Amygdala (tissue), 56 donors: ENCODE measurements at regions not wholly inside any gene's neighbourhood (a gene's known extent, or its start where the extent isn't known, plus 50 kb on each side); places are given as distances from the start of the nearest gene placed in this dataset.
"Not testable (repeated sequence)": the region's sequence is repeated elsewhere in the genome, so short reads cannot be mapped to it uniquely, and the experiment has no call there.

Experiments
- DNase-seq, 56 donors: peaks; one replicate each; lab custom pipeline; 2025; lab: John Stamatoyannopoulos, UW

DNA sequence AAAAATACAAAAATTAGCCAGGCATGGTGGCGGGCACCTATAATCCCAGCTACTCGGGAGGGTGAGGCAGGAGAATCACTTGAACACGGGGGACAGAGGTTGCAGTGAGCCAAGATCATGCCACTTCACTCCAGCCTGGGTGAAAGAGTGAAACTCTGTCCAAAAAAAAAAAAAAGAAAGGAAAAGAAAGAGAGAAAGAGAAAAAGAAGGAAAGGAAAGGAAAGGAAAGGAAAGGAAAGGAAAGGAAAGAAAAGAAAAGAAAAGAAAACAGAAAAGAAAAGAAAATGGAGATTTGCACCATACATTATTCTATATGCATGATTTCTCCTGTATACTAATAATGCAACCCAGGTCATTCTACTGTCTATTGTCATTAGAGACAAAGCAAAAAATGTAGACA, 421.5 kb downstream of the PCDH19 start:
- not testable (repeated sequence) for DNase-seq

DNA sequence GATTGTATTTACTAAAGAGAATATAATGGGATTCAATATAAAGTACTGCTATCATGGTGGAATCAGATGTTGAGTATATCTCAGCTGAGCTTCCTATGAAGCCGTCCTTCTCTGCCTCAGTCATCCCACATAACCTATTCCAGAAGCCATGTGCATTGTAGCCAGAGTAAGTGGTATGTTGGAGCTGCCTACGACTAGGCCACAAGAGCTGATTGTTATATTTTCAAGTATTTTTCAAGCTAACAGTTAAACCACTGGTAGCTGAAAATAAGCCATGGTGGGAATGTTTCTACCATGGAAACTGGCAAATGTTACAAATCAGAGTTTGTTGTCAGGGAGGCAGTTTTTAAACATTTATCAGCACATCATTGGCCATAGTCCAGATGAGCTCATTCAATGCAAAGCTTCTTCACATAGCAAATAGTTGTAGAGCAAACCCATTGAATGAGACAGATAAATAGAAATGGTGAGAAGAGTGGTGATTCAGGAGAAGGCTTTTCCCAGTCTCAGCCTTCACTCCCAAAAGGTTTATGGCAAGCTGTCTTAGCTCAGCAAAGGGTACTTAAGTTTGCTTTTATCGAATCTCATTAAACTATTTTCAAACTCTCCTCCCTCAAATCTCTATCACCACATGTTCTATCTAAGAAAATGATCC, 436.4 kb downstream of the PCDH19 start:
- no peak for DNase-seq

DNA sequence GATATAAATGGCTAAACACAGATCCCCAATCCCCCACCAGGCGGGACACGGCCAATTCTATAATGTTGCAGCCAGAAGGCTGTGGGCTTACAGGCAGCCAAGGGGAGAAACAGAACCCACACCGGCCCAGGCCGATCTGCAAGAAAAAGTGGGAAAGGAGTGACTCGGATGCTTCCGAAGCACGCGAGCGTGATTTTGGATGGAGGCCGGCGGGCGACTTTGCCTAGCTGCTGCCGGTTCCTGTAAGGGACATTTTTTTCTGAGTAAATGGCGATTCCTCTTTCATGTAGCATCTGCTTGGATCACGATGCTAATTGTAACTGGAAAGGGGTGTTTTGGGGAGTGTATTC, 470.2 kb downstream of the PCDH19 start:
- DNase-seq, result no peak

DNA sequence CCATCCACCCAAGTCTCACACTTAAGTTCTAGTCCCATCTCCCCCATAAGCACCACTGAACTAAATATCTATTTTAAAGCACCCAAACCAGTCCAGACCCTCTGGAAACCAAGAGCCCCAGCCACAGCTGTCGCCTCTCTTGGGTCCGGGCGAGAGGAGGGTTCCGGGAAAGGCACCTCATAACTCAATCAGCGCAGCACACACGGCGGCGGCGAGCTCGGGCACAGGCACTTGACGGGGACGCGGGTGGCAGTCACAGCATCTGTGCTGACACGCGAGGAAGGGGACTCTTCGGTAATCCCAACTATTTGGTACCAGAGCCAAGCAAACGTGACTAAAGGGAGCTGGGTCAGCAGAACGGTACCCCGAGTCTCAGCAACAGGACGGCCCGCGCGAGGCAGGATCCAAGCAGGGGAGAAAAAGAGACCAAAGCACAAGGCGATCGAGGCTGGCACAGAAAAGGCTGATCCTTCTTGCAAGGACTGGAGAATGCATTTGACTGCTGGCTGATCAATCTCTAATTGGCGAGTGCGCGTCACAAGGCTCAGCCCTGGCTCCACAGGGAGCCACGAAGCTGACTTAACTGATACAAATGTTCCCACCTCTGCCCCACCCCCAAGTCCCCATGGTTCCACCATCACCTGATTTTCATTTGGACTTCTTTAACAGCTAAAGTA, 470.7 kb downstream of the PCDH19 start:
- DNase-seq, result peak in 1 of 56 donors; percentile 5

DNA sequence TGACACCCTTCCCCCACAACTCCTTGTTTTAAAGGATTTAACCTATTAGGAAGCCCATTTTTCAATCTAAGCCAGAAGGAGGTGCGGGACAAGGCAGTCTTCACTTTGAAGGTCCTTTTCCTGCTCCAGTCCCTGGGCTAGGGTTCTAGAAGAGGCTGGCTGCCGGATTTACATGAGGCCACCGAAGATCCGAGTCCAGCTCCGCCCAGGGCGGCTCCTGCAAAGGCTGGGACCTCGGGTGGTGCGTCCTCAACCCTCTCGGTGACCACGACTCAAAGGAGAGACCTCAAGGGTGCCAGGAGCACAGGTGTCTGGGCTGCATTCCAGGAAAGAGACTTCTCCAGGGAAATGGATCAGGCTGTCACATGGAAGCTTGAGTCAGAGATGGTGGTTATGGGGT, 471.6 kb downstream of the PCDH19 start:
- no peak for DNase-seq

DNA sequence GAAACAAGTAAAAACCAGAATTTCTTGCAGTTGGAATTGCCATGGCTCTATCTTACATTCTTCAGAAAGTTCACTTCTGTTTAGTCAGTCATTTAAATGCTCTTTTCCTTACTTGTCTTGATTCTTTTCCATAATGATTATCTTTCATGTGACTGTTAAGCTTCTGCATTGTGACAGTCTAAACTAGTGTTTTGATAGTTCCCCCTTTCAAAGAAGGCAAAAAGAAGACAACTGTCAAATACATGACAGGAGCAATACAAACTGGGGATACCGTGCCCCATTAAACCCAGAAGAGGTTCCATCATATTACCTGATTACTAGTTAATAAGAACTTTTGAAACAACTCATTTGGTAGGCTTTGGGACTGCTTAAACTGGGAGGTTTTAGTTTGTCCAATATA, 476.2 kb downstream of the PCDH19 start:
- no peak for DNase-seq

DNA sequence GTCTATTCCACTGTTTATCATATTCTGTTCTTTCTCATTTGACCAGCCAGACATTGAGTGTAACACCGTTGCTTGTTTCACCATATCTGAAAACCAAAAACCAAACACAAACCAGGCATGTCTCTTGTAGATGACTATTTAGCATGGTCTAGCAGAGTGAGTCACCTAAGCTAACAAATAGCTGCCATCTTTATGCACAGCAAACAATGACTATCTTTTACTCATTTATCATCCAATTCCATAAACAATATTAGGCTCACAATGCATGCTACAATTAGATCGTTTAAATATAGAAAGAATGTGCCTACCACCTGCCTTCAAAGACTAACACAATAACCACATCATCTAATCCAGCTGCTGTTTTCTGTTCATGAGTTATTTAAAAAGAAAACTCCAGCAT, 495.4 kb downstream of the PCDH19 start:
- no peak for DNase-seq

DNA sequence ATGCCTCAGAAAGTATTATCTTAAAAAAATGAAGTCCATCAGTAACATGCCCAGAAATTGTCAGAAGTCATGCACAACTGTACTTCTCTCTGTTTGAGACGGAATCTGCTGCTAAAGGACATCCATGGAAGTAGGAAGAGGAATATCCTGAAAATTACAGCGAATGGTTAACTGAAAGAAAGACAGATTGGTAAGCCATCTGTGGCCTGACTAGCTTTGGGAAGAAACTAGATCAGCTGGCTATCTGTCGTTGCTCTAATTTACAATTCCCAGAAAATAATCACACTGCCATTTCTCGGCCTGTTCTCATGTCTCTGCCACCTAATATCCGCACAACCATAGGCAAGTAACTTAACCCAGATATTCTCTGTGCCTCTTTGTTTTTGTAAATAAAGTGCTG, 496.5 kb downstream of the PCDH19 start:
- no peak for DNase-seq

DNA sequence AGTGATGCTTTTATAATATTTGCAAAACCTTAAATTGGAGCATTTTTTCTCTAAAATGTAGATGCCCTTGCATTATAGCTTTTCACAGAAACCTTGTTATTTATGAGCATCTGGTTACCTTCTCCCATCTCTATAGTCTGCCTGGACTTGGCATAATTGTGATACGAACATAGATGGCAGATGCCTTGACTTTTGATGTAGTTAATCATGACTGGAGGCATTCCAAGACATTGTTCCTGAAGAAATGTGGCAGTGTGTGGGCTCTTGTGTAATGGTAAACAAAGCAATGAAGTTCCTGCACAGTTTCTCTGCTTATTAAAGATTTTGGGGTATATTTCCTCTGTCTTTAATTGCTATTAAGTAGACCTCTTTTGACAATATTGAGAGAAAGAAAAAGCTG, 500.1 kb downstream of the PCDH19 start:
- DNase-seq, result peak in 1 of 56 donors; percentile 0

DNA sequence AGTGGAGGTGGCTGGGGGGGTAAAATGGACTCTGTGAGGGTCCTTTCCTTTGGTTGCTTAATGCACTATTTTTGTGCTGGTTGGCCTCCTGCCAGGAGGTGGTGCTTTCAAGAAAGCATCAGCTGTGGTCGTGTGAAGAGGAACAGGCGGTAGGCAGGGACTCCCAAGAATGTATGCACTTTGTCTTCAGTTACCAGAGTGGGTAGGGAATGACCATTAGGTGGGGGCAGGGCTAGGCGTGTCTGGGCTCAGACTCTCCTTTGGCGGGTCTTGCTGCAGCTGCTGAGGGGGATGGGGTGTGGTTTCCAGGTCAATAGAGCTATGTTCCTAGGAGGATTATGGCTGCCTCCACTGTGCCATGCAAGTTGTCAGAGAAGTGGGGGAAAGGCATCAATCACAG, 509.0 kb downstream of the PCDH19 start:
- DNase-seq, result no peak

DNA sequence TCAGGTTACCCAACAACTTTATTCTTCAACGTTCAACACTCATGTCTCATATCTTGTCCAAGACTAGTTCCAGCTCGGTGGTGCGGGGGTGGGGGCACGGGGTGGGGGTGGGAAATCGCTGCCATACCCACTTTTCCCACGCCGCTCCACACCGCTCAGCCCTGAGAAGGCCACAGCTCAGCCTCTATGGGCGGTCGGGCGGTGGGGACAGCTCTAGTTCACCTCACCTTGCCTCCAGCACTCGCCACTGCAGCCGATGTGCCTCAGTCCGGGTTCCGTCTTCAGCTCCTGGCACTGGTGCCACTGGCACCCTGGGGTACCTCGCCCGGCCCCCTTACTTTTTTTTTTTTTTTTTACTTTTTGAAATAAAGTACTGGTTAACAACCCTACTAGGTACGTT, 522.2 kb downstream of the PCDH19 start:
- DNase-seq, result no peak

DNA sequence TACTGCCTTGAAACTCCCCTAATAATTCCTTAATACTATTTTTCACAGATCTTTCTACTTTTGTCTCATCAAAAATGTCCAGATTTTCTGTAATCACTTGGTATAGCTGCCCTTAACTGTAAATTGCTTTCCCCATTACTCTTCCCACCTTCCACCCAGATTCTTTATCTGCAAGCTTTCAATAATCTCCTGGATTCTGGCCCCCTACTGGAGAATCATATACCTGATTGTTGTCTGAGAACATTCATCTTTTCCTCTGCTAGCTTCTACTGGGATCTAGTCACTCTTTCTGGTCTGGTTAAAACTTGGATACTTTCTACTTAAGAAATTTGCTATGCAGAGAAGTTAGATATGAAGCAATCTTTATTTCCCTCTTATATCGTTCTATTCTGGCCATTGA, 552.6 kb downstream of the PCDH19 start:
- DNase-seq, result no peak

DNA sequence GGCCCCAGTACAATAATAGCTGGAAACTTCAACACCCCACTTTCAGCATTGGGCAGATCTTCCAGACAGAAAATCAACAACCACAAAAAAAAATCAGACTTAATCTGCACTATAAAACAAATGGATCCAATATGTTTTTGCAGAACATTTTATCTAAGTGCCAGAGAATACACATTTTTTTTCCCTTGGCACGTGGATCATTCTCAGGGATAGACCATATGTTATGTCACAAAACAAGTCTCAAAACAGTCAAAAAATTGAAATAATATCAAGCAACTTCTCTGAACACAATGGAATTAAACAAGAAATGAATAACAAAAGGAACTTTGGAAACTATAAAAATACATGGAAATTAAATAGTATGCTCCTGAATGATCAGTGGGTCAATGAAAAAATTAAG, 576.3 kb downstream of the PCDH19 start:
- no peak for DNase-seq

DNA sequence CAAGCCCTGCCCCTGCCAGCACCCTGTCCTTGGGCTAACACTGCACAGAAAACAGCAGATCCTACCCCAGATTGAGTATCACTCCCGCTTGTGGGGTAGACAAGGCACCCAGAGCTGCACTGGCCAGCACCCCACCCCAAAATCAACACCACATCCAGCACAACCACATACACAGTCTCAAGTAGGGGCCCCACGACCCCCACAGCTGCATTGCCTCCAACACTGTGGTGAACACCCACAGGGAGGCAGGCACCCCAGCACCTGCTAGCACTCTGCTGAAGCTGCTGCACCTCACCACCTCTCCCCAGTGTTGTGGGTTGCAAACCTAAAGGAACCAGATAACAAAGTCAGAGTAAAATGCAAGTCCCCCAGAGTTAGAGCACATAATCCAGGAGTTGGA, 589.9 kb downstream of the PCDH19 start:
- no peak for DNase-seq

DNA sequence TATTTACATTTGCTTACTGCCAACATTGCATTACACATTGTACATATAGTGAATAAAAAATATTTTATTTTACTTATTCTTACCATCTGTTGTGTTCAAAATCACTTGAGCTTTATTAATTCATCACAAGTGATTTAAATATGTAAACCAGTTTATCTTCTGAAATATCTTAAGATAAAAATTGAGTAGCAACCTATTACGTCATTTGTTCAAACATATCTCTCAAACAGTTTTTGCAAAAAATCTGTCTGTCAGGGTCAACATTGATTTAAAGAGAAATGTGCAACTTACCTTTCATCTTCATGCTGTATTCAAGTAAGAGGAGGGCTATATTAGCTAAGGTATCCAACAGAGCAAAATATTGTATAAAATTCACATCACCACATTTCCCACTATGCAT, 610.1 kb downstream of the PCDH19 start:
- DNase-seq, result no peak

DNA sequence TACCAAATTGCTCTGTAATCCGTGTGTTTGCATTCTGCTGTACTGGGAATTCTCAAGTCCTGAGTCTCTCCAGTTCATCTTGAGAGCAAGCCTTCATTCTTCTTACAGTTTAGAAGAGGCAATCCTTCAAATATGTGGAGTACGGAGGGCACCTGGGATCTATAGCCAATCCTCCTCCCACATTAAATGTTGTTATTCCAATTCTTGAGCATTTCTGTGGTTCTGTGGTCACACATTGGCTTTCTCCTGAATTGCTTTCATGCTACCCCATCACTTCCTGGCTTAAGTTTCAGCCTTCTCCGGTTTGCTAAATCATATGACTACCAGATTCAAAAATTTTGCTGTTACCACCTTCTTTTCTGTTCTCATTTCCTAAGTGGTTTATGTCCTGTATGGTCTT, 611.1 kb downstream of the PCDH19 start:
- DNase-seq, result no peak

DNA sequence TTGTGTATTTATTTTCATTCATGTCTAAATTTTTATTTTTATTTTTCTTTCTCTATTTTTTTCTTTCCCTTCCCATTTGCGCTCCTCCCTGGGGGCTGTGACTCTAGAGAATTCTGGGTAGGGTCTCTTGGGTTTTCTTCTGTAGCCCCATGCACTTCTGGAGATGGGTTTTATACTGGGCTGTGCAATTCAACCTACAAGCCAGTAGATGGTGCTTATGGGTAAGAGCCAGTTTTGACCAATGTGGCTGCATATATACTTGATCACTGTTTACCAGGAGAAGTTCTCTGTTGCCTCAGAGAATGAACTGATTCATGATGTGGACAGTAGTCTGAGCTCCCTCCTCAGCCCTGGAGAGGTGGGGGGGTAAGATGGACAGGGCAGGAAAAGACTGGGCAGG, 614.6 kb downstream of the PCDH19 start:
- no peak for DNase-seq

DNA sequence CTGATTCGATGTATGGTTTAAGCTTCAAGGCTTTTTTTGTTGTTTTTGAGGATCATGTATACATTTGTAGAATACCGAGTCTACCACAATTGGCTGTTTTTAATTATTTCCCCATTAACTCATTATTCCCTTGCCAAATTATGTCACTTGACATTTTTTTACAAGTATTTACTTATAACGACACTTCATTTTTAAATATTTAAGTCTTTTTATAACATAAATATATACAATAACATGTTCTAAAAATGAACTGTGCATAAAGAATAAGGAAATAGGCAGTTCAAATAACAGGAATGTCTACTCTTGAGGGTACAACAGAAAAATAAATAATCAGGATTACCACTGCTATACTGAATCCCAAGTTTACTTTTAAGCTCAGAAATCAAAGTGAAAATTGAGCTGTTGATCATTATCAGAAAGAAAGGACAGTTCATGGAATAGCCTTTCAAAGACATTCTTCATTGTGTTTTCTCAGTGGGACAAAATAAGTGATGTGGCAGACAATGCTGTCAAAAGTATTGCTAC, 627.5 kb downstream of the PCDH19 start:
- no peak for DNase-seq

DNA sequence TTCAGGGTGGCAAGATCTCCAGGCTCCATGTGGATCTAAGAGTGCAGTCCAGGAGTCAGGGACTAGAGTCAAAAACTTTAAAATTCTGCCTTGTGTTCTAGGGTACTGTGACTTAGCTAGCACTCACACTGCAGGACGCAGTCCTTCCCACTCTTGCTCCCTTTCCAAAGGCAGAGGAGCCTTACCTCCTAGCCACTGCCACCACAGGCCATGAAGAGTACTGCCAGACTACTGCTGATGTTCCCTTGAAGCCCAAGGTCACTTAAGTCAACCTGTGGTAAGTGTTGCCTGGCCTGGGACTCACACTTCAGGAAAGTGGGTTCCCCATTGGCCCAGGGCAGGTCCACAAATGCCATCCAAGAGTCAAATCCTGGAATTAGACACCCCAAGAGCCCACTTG, 632.2 kb downstream of the PCDH19 start:
- DNase-seq, result no peak

DNA sequence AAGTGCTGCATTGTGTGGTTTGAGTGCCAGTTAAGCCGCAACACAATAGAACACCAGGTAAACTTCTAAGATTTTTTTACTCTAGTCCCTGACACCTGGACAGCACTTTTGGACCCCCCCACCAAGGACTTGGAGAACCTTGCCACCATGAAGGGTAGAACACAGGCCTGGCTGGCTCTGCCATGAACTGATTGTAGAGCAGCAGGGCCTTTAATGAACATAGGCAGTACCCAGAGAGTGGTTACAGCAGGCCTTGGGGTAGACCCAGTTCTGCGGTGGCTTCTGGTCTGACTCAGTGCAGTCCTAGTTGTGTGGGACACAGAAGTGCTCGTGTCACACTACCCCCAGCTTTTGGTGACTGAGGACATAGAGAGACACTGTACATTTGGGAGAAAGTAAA, 648.3 kb downstream of the PCDH19 start:
- DNase-seq, result no peak

DNA sequence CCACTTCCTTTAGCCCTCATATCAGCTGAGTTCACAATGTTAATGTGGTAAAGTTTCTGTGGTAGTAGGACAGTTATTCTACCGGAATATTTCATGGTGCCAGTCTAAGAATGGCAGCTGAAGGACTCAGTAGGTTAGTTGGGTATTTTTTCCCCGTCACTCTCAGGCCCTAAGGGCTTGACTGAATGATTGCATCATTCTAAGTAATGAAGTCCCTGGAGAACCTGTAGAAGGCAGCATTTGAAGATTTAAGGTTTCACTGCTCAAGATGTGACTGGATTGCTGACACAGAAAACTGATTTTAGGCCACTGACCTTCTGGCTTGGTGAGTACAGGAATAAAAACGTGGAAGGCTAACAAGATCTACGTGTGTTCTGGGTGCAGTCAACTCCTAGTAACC, 657.3 kb downstream of the PCDH19 start:
- DNase-seq, result no peak

DNA sequence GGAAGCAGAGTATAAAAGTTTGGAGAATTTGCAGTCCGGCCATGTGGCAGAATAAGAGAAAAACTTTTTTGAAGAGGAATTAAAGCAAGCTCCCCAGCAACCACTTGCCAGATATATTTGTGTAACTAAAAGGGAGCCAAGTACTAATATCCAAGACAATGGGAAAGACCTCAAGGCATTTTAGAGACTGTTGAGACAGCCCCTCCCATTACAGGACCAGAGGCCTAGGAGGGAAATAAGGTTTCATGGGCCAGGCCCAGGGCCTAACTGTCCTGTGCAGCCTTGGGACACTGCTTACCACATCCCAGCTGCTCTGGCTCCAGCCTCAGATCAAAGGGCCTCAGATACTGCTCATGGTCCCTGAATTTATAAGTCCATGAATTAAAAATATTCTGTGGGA, 659.4 kb downstream of the PCDH19 start:
- DNase-seq, result no peak

DNA sequence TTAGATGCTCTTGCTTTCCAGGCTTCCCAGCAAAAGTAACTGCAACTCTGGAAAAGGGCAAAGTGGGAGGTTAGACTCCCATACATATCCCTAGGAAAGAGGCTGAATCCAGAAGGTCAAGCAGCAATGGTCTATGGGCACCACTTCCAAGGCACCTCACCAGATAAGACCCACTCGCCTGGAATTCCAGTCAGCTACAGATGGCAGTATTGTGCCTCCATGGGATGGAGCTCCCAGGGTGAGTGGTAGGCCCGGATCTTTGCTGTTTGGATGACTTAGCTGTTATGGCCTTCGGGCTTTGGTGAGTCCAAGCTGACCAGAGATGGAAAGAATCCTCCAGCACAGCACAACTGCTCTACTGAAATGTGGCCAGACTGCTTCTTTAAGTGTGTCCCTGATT, 688.0 kb downstream of the PCDH19 start:
- DNase-seq, result no peak
